NCI-H2196 treated with DMSO at 0.1 percent for 48 hours (cell line): ENCODE measurements at regions not wholly inside any gene's neighbourhood (a gene's known extent, or its start where the extent isn't known, plus 50 kb on each side); places are given as distances from the start of the nearest gene placed in this dataset.

Experiments
- DNase-seq: peaks from one replicate; lab custom pipeline; 2025; ENCODE audit not compliant: unreplicated experiment; lab: John Stamatoyannopoulos, UW

- no peak for DNase-seq
These were observed 76.5 kb upstream of the ADGRF1 start for GRCh38 chr6:47118611-47119010.

- no peak for DNase-seq
These were observed 75.2 kb upstream of the ADGRF1 start for GRCh38 chr6:47117314-47117713.

DNA sequence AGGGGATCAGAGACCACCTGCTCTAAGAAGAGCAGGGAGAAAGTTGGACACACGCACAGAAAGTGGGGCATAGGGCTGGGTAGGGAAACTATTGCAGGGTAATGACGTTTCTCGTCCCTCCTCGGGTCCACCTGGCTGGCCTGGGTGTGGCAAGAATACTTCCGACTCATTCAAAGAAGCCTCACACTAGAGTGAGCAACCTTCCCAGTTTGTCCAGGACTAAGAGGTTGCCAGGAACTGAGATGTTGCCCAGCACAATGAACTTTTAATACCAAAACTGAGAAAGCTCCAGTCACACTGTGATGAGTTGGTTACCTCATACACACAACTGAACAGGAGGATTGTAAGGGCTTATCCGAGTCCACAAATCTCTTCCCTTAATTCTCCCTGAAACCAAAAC is 74.5 kb upstream of the ADGRF1 start:
- DNase-seq = no peak

DNA sequence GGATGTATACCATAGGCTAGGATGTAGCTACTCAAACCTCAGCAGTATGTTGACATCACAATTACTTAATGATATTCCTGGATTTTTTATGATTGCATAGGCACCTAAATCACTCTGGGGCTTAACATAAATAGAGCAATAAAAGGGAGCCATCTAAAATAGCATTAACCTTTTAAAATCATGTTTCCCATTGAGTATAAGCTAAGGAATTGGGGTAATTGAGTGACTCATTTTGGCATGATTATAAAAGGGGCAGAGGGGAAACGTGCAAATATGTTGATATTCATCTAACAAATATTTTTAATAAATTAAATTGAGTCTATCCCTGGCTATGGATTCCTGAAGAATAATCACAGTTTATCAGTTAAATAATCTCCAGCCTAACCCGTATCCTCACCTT is 74.0 kb upstream of the ADGRF1 start:
- no peak for DNase-seq

- DNase-seq = no peak
These were observed 72.3 kb upstream of the ADGRF1 start for GRCh38 chr6:47114460-47114859.

DNA sequence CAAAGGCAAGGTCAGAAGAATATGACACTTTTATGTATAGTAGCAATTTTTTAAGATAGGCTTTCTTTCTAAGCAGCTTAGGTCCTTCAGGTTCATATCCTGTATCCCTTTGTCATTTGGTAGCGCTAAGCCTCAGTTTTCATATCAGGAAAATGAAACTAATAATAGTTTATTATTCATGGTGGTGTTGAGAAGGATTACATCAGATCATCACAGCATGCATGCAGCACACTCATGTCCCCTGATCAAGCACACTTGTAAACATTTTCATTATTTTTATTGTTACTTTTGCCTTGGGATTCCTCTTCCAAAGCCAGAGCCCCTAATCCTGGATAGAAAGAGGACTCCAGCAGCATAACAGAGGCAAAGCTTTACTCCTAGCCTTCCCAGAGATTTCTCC is 70.2 kb upstream of the ADGRF1 start:
- no peak for DNase-seq

DNA sequence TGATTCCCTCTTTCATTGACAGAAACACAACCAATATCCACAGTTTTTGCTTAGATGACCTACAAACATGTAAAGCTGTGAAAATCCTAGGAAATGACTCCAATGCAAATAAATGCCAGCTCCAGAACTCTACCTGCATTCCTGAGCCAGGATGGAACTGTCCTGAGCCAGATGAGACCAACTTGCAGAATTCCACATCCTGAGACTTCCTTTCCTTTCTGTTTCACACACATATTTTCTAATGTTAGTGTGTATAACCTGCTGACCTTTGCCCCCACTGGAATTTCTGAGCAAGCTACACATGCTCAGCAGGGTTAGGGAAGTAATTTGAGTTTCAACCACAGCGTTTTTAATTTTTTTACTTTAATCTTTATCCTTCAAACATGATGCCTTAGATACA is 69.6 kb upstream of the ADGRF1 start:
- no peak for DNase-seq

DNA sequence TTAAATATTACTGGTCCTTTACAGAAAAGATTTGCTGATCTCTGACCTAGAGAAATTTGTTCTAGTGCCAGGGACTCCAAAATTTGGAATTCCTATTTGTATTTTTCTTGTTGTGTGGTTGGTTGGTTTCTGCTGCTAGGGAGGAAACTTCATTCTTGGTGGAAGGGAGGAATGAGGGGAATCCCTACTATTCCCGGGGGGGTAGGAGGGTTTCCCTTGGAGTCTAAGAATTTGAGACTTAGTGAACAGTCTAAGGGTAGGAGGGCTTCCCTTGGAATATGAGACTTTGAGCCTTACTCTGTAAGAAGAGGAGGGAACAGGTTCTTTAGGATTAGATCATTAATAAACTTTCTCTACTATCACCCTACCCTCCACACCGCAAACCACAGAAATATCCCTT is 67.1 kb upstream of the ADGRF1 start:
- DNase-seq = no peak

GRCh38 chr6:47106721-47107197 is 64.6 kb upstream of the ADGRF1 start:
- DNase-seq = no peak

DNA sequence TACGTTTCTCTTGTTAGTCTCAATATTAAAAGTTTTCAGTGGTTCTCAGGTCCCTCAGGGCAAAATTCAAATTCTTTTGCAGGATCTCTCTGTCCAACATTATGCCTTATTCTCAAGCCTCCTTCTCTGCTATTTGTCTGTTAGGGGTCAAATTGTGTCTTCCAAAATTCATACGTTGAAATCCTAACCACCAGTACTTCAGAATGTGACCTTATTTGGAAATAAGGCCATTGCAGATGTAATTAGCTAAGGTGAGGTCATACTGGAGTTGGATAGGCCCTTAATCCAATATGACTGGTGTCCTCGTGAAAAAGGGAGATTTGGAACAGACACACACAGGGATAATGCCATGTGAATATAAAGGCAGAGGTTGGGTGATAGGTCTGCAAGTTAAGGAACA is 64.1 kb upstream of the ADGRF1 start:
- DNase-seq = no peak

DNA sequence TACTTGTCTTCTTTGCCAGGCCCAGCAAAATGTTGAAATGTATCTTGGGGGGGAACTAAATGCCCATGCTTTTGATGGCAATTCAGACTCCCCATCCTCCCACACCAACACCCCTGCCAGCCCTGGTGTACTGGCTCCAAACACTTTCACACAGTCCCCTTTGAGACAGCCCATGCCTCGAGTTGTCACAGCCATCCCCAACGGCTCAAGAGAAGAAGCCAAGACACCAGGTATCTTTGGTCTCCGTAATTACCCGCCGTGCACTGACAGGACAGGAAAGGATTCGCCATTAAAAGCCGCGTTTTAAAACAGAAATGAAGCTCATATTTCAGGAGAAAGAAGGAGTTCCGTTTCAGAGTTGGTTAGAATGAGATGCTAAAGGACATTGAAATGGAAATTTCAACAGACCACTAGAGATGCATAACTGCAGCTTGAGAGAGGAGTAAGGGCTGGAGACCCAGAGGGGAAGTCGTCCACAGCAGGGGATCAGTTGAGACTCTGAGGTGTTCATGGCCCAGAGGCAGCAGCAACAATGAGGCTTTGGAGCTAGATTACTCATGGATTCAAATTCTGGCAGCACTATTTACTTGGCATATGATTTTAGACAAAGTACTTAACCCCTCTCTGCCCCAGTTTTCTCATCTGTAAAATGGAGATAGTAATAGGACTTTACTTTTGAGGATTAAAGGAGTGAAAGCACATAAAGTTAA is 63.5 kb upstream of the ADGRF1 start:
- DNase-seq = no peak

DNA sequence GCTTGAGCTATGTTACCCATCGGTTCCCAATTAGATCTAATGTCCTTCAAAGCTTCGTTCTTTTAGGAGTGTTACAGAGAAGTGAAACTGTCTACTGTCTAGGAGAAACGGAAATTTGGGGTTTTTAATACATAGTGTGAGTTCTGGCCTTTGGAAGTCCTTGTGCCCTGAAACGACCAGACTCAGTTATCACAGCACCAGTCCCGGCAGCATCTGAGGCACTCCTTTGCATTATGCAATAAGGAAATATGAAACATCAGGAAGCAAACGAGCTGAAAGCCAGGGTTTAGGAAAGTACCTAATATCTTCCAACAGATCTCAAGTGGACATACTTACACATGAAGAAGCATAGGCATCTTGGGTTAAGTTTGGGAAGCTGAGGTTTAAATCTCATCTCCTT is 61.8 kb upstream of the ADGRF1 start:
- no peak for DNase-seq

- no peak for DNase-seq
These were observed 60.2 kb upstream of the ADGRF1 start for GRCh38 chr6:47102331-47102730.

DNA sequence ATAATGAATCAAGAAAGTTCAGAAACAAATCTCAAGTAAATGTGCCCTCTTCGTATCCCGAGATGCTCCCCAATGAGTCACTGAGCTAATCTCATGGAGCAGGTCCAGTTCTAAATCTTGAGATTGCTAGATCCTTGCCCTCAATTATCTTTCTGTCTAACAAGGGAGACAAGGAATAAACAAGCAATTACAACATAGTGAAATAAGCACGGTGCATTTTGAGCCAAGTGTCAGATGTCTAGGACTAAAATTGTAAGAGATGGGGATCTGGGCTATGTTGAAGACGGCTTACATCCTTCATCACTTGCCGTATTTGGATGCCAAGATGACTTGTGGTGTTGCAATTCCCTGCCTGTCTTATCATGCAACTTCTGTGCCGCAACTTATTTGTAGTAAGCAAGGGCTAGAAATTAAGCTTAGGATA is 56.5 kb upstream of the ADGRF1 start:
- no peak for DNase-seq

GRCh38 chr6:47097092-47097945 is 55.2 kb upstream of the ADGRF1 start:
- peak; percentile 81 for DNase-seq

- DNase-seq = no peak
These were observed 54.2 kb upstream of the ADGRF1 start for GRCh38 chr6:47096211-47096895.

GRCh38 chr6:47094241-47094925 is 52.3 kb upstream of the ADGRF1 start:
- DNase-seq = no peak

GRCh38 chr6:47093169-47093568 is 51.0 kb upstream of the ADGRF1 start:
- no peak for DNase-seq

DNA sequence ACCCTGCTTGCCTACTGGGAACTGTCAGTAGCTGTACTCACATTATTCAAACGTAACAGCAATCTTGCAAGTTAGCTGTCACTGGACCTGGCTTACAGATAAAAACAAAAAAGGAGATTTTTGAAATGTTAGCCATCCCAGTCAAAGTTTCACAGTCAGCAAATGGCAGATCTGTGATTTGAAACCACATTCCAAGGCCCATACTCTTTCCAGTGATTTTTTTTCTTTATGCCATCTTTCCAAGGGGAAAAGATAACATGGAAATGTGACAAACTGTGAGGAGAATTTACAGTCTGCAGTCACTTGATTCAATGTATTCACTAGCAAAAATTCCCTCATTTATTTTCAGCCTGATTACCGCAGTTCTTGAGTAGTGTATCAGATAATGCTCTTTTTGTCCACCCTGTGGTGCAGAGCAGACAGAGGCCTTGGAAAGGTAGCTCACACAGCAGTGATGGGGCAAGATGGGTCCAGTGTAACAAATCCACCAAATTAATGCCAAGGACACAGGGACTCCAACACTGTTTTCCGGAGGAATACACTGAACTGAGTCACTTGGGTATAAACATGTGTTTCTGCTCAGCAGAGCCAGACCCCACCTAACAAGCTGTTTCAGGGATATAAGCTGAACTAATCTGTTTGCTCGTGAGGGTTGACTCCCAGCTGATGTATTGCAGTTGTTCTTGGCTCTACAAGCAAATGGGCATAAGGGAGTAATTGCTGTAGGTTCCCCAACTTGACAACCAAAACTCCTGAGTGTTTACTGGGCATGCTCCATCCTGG is 49.9 kb upstream of the ADGRF1 start:
- DNase-seq = no peak
